ENCODE measurements at regions not wholly inside any gene's neighbourhood (a gene's known extent, or its start where the extent isn't known, plus 50 kb on each side); places are given as distances from the start of the nearest gene placed in this dataset.

DNA sequence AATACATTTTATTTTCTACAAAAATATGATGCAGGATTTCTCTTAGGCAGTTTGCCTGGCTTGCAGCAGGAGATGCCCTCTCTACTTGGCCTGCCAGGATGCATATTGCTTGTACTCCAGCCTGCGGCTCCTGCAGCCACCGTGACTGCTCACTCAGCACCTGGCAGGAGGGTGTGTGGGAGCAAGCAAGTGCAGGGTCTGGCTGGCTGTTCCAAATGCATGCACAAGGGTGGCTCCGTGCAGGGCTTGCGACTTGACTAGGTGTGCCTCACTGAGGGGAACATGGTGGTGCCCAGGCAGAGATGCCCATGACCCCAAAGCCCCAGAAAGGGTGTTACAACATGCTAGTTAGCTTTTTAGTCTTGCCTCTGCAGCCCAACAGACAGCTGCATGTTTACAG, 1240.2 kb upstream of the ALCAM start:
- Histone ChIP-seq H3K9ac (ENCODE audit: insufficient read length, low read depth) (no peak overlapping the region), H3K4me1 (ENCODE audit: insufficient read depth, insufficient read length) (no peaks in the 10 kb centered on the region), H3K36me3 (ENCODE audit: insufficient read depth, insufficient read length, low read length) (no peaks in the 10 kb centered on the region), H3K9me3 (ENCODE audit: insufficient read depth, low read length) (no peaks in the 10 kb centered on the region; the same call in 1 of the 2 replicates), H3K4me3 (ENCODE audit: insufficient read length, low read depth) (no peak overlapping the region), H3K27me3 (ENCODE audit: insufficient read depth, insufficient read length) (no peaks in the 10 kb centered on the region)
- TF ChIP-seq YY1 (IDR thresholded peaks at IDR 0.05; ENCODE audit: insufficient read depth, insufficient read length) (no peak), SUZ12 (IDR thresholded peaks at IDR 0.05; ENCODE audit: extremely low read depth, insufficient read depth, insufficient read length) (no peak), ZNF274 (IDR thresholded peaks at IDR 0.05; ENCODE audit: low read depth, low read length) (no peak)
- DNase-seq (ENCODE audit: low read depth, low spot score): no peak

DNA sequence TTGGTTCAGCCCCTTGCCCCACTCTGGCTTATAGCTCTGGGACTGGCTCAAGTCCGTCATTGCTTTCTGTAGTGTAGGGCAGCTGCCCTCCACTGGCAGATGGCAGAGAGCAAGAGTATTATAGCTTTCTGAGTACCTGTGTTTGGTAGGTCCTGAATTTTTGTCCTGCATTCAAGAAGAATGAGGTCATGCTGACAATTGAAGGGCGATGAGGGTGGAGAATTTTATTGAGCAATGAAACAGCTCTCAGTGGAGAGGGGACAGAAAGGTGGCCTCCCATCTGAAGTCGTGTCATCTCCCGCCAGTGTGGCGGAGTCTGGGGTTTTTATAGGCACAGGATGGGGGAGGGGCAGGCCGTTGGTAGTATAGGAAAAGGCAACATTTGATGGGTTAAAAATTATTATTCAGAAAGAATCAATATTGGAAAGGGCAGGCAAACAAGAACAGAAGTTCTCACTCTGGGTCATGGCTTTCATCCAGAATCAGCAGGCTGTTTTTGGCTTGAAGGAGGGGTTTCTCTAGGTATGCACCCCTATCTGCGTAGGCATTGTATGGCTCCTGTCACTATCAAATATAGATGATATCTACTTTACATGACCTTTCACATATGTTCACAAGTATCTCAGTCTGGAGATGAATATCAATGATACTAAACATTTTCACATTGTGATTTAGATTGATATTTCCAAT, 1239.7 kb upstream of the ALCAM start:
- Histone ChIP-seq H3K9ac (ENCODE audit: insufficient read length, low read depth) (no peak overlapping the region), H3K36me3 (ENCODE audit: insufficient read depth, insufficient read length, low read length) (no peaks in the 10 kb centered on the region), H3K9me3 (ENCODE audit: insufficient read depth, low read length) (no peaks in the 10 kb centered on the region; the same call in 1 of the 2 replicates), H3K4me3 (ENCODE audit: insufficient read length, low read depth) (no peak overlapping the region), H3K27me3 (ENCODE audit: insufficient read depth, insufficient read length) (no peaks in the 10 kb centered on the region), H3K4me1 (ENCODE audit: insufficient read depth, insufficient read length) (no peaks in the 10 kb centered on the region)
- no peak for DNase-seq (ENCODE audit: low read depth, low spot score)
- no peak for TF ChIP-seq ZNF274 (IDR thresholded peaks at IDR 0.05; ENCODE audit: low read depth, low read length)
- no peak for TF ChIP-seq YY1 (IDR thresholded peaks at IDR 0.05; ENCODE audit: insufficient read depth, insufficient read length)
- no peak for TF ChIP-seq SUZ12 (IDR thresholded peaks at IDR 0.05; ENCODE audit: extremely low read depth, insufficient read depth, insufficient read length)

GRCh38 chr3:104127830-104128229, 1238.9 kb upstream of the ALCAM start:
- H3K9ac ChIP-seq (ENCODE audit: insufficient read length, low read depth): no peak overlapping the region
- no peak for DNase-seq (ENCODE audit: low read depth, low spot score)
- H3K27me3 ChIP-seq (ENCODE audit: insufficient read depth, insufficient read length): no peaks in the 10 kb centered on the region
- no peaks in the 10 kb centered on the region for H3K36me3 ChIP-seq (ENCODE audit: insufficient read depth, insufficient read length, low read length)
- no peaks in the 10 kb centered on the region for H3K4me1 ChIP-seq (ENCODE audit: insufficient read depth, insufficient read length)
- TF ChIP-seq SUZ12 (IDR thresholded peaks at IDR 0.05; ENCODE audit: extremely low read depth, insufficient read depth, insufficient read length) (no peak), YY1 (IDR thresholded peaks at IDR 0.05; ENCODE audit: insufficient read depth, insufficient read length) (no peak), ZNF274 (IDR thresholded peaks at IDR 0.05; ENCODE audit: low read depth, low read length) (no peak)
- no peak overlapping the region for H3K4me3 ChIP-seq (ENCODE audit: insufficient read length, low read depth)
- no peaks in the 10 kb centered on the region; the same call in 1 of the 2 replicates for H3K9me3 ChIP-seq (ENCODE audit: insufficient read depth, low read length)

GRCh38 chr3:104132566-104133403, 1233.9 kb upstream of the ALCAM start:
- H3K4me3 ChIP-seq (ENCODE audit: insufficient read length, low read depth): no peak overlapping the region
- no peaks in the 10 kb centered on the region for H3K4me1 ChIP-seq (ENCODE audit: insufficient read depth, insufficient read length)
- H3K27me3 ChIP-seq (ENCODE audit: insufficient read depth, insufficient read length): no peaks in the 10 kb centered on the region
- no peaks in the 10 kb centered on the region for H3K36me3 ChIP-seq (ENCODE audit: insufficient read depth, insufficient read length, low read length)
- no peak overlapping the region for H3K9ac ChIP-seq (ENCODE audit: insufficient read length, low read depth)
- no peak for DNase-seq (ENCODE audit: low read depth, low spot score)
- H3K9me3 ChIP-seq (ENCODE audit: insufficient read depth, low read length): no peaks in the 10 kb centered on the region
- TF ChIP-seq ZNF274 (IDR thresholded peaks at IDR 0.05; ENCODE audit: low read depth, low read length) (no peak), YY1 (IDR thresholded peaks at IDR 0.05; ENCODE audit: insufficient read depth, insufficient read length) (no peak), SUZ12 (IDR thresholded peaks at IDR 0.05; ENCODE audit: extremely low read depth, insufficient read depth, insufficient read length) (no peak)

GRCh38 chr3:104133630-104134029, 1233.1 kb upstream of the ALCAM start:
- H3K9ac ChIP-seq (ENCODE audit: insufficient read length, low read depth): no peak overlapping the region
- DNase-seq (ENCODE audit: low read depth, low spot score): peak; percentile 9
- H3K4me3 ChIP-seq (ENCODE audit: insufficient read length, low read depth): no peak overlapping the region
- TF ChIP-seq YY1 (IDR thresholded peaks at IDR 0.05; ENCODE audit: insufficient read depth, insufficient read length) (no peak), SUZ12 (IDR thresholded peaks at IDR 0.05; ENCODE audit: extremely low read depth, insufficient read depth, insufficient read length) (no peak), ZNF274 (IDR thresholded peaks at IDR 0.05; ENCODE audit: low read depth, low read length) (no peak)
- H3K36me3 ChIP-seq (ENCODE audit: insufficient read depth, insufficient read length, low read length): no peaks in the 10 kb centered on the region
- H3K4me1 ChIP-seq (ENCODE audit: insufficient read depth, insufficient read length): no peaks in the 10 kb centered on the region
- H3K9me3 ChIP-seq (ENCODE audit: insufficient read depth, low read length): no peaks in the 10 kb centered on the region
- H3K27me3 ChIP-seq (ENCODE audit: insufficient read depth, insufficient read length): no peaks in the 10 kb centered on the region

DNA sequence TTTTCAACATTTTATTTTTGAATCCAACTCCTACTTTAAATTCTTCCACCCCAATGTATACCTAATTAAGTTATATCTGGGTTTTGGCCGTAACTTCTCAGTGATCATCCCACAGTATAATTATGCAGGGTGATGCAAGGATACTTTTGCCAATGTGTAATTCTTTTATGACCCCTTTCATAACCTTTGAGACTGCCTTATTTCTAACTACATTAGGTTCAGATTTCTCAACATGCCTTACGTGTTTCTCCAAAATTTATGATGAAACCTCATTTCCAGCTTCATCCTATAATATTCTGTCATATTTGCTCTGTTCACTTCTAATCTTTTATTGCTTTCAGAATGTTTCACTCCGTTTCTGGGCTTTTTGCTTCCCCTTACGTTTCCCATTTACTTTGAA, 1229.6 kb upstream of the ALCAM start:
- TF ChIP-seq YY1 (IDR thresholded peaks at IDR 0.05; ENCODE audit: insufficient read depth, insufficient read length): no peak
- no peak for TF ChIP-seq SUZ12 (IDR thresholded peaks at IDR 0.05; ENCODE audit: extremely low read depth, insufficient read depth, insufficient read length)
- no peak for TF ChIP-seq ZNF274 (IDR thresholded peaks at IDR 0.05; ENCODE audit: low read depth, low read length)
- H3K9ac ChIP-seq (ENCODE audit: insufficient read length, low read depth): no peak overlapping the region
- no peak for DNase-seq (ENCODE audit: low read depth, low spot score)
- H3K4me1 ChIP-seq (ENCODE audit: insufficient read depth, insufficient read length): no peaks in the 10 kb centered on the region
- H3K9me3 ChIP-seq (ENCODE audit: insufficient read depth, low read length): no peaks in the 10 kb centered on the region
- no peaks in the 10 kb centered on the region for H3K27me3 ChIP-seq (ENCODE audit: insufficient read depth, insufficient read length)
- no peak overlapping the region for H3K4me3 ChIP-seq (ENCODE audit: insufficient read length, low read depth)
- no peaks in the 10 kb centered on the region for H3K36me3 ChIP-seq (ENCODE audit: insufficient read depth, insufficient read length, low read length)

DNA sequence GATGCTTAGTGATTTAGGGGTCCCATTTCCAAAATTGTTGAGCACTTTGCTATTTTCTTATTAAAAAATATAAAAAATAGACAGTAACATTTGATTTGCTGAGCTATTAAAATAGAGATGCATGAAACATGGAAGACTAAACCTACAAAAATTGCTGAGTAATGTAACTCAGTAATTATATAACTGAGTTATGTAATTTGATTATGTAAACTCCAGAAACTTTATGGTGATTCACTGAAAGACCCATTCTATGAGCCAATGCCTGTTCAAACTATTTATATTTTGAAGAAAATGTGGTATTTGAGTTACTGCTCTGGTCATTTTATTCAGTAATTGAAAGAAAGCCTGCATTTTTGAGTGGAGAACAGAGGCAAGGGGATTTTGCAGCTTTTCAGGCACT, 1221.5 kb upstream of the ALCAM start:
- Histone ChIP-seq H3K9me3 (ENCODE audit: insufficient read depth, low read length) (no peaks in the 10 kb centered on the region), H3K4me3 (ENCODE audit: insufficient read length, low read depth) (no peak overlapping the region), H3K36me3 (ENCODE audit: insufficient read depth, insufficient read length, low read length) (no peaks in the 10 kb centered on the region), H3K4me1 (ENCODE audit: insufficient read depth, insufficient read length) (no peaks in the 10 kb centered on the region), H3K27me3 (ENCODE audit: insufficient read depth, insufficient read length) (no peaks in the 10 kb centered on the region), H3K9ac (ENCODE audit: insufficient read length, low read depth) (no peak overlapping the region)
- no peak for DNase-seq (ENCODE audit: low read depth, low spot score)
- TF ChIP-seq YY1 (IDR thresholded peaks at IDR 0.05; ENCODE audit: insufficient read depth, insufficient read length) (no peak), ZNF274 (IDR thresholded peaks at IDR 0.05; ENCODE audit: low read depth, low read length) (no peak), SUZ12 (IDR thresholded peaks at IDR 0.05; ENCODE audit: extremely low read depth, insufficient read depth, insufficient read length) (no peak)
